Hematopoietic multipotent progenitor cell treated with erythropoietin and hydrocortisone succinate and interleukin-3 and kit ligand, for 4 days (in vitro differentiated cells): ENCODE measurements at regions not wholly inside any gene's neighbourhood (a gene's known extent, or its start where the extent isn't known, plus 50 kb on each side); places are given as distances from the start of the nearest gene placed in this dataset.
"Not testable (repeated sequence)": the region's sequence is repeated elsewhere in the genome, so short reads cannot be mapped to it uniquely, and the experiment has no call there.

Experiments
- DNase-seq: peaks from one replicate; pipeline ENCODE4 v3.0.0-alpha.2; 2015

DNA sequence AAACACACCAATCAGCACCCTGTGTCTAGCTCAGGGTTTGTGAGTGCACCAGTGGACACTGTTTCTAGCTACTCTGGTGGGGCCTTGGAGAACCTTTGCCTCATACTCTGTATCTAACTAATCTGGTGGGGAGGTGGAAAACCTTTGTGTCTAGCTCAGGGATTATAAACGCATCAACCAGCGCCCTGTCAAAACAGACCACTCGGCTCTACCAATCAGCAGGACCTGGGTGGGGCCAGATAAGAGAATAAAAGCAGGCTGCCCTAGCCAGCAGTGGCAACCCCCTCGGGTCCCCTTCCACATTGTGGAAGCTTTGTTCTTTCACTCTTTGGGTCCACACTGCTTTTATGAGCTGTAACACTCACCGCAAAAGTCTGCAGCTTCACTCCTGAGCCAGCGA, 121.8 kb downstream of the FSCB start:
- not testable (repeated sequence) for DNase-seq

DNA sequence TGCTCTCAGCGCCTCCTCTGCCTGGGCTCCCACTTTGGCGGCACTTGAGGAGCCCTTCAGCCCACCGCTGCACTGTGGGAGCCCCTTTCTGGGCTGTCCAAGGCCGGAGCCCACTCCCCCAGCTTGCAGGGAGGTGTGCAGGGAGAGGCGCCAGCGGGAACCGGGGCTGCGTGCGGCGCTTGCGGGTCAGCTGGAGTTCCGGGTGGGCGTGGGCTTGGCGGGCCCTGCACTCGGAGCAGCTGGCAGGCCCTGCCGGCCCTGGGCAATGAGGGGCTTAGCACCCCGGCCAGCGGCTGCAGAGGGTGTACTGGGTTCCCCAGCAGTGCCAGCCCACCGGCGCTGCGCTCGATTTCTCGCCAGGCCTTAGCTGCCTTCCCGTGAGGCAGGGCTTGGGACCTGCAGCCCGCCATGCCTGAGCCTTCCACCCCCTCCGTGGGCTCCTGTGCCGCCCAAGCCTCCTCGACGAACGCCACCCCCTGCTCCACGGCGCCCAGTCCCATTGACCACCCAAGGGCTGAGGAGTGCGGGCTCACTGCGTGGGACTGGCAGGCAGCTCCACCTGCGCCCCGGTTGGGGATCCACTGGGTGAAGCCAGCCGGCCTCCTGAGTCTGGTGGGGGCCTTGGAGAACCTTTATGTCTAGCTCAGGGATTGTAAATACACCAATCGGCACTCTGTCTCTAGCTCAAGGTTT, 122.3 kb downstream of the FSCB start:
- DNase-seq, result not testable (repeated sequence)

DNA sequence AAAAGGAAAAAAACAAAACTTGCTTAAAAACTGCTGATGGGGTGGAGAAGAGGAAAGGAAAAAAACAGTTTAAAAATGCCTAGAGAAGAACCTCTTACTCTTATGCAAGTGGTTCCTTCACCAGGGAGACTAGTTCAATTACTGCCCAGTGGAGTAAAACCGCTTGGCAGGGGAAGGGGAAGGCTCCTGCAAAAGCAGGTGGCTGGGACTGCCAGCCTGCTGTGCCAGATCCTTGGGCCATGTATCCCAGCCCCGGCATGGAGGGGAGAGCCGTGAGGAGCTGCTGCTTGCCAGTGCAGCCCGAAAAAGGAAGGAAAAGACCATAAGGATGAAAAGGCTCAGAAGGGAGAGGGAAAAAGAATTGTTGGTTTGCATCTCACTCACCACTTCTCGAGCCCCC, 123.0 kb downstream of the FSCB start:
- no peak for DNase-seq

DNA sequence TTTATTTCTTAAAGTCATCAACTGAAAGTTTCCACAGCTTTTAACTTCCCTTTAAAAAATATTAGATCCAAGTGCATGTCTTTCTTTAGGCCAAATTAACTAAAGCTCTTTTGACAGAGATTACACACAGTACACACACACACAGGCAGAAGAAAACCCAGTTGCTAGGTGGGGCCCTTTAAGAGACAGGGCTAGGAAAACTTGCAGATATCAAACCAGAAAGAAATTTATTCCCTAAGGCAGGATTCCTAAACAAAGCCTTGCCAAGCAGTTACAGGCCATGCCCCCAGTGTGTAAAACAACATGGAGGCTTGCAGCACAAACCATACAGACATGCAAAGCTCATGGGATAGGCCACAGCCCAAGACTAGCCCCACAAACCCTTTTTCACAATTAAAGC, 123.4 kb downstream of the FSCB start:
- no peak for DNase-seq

DNA sequence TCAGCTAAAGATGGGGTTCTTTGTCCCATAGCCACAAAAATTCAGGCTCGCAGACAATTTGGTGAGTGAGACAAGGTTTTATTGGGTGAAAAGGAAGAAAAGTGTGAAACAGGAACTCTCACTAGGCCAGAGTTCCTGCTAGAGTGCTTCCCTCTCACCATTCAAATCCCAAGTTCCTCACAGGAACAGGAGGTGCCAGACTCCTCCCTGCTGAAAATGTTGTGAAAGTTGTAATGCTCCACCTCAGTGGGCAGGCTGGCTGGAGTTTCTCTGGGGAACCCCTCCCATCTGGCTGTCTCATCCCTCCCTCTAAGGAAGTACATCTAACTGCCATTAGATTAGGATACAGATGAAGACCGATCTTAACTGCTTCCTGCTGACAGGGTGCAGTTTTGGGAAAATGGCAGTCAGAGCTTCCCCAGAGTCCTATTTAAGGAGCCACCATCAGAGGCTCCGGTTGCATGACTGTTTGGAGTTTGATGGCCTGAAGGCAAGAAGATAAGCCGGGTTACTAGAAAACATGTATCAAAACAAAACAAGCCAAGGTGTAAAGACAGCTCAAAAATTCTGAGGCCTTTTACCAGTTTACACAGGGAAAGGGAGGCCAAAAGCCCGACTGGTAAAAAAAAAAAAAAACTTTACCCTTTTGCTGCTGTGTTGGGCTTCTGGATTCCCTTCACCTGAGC, 127.6 kb downstream of the FSCB start:
- DNase-seq, result no peak

DNA sequence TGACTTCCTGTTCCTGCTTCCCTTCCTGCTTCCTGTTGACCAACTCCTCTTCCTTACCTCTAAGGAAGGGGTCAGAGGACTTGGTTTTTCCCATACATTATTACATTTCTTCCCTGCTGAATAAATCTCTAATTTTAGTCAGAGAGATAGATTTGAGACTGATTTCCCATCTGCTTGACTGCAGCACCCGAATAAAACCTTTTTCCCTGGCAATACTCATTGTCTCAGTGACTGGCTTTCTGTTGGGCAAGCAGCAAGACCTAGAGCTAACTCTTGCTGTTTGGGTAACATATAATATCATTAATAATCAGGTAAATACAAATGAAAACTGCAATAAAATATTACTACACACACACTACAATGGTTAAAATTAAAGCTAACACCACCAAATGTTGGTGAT, 132.2 kb downstream of the FSCB start:
- DNase-seq, result no peak

DNA sequence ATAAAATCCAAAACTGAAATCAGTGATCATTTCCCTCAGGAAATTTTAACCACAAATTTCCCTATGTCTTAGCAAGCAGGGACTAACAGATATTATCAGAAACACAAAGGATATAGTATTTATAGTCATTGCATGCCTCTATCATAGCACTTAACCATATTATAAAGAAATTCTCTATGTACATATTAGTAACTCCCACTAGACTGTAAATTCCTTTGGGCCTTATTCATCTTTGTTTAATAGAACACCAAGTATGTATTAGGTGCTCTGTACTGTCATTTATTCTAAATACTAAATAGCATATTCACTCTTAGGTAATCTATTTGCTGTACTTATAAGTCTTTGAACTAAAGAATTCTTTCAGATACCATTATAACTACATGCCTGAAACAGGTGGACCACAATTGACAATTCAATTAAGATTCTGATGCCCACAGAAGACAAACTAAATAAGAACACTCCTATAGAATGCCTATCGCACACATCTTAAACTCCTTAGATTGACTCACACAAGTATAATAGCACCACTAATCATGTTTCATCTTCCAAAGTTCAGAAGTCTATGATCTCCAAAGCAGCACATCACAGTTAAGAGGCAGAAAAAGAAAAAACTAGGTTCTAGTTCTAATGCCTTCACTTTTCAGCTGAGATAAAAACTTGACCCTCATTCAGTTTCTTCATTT, 134.1 kb downstream of the FSCB start:
- no peak for DNase-seq

DNA sequence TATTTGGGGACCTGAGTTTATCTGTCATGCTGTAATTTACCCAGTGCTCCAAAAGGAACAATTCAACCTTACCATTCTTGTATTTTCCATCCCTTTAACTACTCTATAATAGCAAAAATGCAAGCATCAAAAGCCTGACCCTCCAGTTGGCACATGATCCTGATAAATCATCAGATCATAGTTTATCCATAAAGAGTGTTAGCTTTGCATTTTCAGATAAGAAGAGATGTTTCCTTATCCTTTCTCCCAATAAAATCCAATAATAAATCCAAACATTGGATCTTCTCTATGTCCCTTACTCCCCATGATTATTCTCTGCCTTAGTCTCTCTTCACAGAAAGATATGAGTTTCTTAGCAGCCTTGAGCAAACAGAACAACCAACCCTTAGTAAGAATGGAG, 134.9 kb downstream of the FSCB start:
- DNase-seq, result no peak

DNA sequence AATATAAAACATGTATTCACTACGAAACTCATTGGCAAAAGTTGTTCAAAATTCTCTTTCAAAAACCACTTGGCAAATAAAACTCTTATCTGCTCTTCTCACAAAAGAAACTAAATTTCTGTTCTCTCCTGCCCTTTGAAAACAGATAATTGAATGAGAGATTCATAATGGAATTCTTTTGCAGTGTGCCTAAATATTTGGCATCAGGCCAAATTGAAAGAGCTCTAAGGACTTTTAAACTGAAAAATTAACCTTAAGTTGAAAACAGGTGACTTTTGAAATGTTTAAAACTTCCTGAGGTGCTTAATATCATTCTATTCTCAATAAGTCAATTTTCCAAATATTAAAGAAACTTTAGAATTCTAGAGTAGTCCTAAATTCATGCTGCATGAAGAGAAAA, 136.4 kb downstream of the FSCB start:
- no peak for DNase-seq

DNA sequence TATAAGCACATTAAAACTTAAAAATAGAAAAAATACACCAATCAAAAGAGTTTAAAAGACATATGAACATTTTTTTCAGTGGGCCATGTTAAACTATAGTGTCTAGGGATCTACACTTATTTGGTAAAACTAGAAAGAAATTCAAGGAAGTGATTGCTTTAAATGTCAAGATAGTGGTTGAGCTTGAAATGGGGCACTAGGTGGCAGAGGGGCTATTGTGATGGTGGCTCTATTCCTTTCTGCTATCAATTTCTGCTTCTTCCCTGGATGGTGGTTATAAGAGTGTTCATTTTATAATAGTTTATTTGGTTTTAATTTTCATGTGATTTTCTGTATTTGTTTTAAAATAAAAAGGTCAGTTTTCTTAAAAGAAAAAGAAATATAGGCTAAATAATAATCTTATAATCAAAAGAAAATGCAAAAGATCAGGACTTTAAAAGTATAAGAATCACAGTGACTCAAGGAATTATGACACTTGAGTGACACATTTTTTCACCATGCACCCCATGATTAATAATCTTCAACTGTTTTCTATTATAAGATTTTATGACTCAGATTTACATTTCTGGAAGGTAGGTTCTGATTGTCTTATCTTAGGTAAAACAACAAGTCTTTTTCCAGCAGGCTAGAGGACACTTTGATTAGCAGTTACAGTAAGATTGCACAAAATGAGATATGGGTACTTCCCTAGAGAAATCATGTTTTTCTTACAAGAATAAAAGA, 137.5 kb downstream of the FSCB start:
- DNase-seq, result no peak

DNA sequence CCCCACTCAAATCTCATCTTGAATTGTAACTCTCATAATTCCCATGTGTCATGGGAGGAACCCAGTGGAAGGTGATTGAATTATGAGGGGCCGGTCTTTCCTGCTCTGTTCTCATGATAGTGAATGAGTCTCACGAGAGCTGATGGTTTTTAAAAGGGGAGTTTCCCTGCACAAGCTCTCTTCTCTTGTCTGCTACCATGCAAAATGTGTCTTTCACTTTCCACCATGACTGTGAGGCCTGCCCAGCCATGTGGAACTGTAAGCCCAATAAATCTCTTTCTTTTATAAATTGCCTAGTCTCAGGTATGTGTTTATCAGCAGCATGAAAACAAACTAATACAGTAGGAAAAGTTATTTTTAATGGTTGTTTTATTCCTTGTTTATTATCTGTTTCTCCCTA, 146.0 kb downstream of the FSCB start:
- no peak for DNase-seq

DNA sequence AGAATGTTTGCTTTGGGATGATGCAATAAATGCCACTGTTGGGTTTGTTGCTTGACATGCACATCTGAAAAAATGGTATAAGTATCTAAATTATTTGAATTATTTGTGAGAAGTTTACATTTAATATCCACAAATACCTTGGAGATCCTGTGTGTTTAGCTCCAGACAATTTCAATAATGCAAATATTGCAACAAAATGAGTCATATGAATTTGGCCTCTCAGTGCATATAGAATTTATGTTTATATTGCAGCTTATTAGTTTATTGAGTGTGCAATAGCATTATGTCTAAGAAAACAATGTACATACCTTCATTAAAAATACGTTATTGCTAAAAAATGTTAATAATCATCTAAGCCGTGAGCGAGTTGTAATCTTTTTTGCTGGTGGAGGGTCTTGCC, 153.3 kb downstream of the FSCB start:
- DNase-seq, result no peak

DNA sequence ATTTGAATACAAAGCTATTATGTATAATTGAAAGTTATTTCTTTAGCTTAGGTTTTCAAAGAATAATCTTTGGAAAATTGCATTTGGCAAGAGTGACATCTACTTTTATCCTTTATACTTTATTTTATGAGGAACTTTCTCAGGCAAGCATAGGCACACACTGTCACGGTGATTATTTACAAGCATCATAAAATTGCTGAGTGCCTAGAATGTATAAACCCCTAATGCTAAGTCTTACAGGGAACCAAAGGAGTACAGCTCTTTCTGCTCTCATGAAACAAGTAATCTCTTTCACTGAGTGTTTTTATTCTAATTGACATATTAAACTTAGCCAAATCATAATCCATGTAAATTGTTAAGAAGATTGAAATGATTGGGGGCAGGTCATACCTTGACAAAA, 154.9 kb downstream of the FSCB start:
- DNase-seq, result no peak

DNA sequence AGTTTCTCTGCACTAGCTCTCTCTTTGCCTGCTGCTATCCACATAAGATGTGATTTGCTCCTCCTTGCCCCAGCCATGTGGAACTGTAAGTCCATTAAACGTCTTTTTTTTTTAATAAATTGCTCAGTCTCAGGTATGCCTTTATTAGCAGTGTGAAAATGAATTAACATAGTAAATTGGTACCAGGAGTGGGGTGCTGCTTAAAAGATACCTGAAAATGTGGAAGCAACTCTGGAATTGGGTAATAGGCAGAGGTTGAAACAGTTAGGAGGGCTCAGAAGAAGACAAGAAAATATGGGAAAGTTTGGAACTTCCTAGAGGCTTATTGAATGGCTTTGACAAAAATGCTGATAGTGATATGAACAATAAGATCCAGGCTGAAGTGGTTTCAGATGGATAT, 159.8 kb downstream of the FSCB start:
- DNase-seq, result no peak

DNA sequence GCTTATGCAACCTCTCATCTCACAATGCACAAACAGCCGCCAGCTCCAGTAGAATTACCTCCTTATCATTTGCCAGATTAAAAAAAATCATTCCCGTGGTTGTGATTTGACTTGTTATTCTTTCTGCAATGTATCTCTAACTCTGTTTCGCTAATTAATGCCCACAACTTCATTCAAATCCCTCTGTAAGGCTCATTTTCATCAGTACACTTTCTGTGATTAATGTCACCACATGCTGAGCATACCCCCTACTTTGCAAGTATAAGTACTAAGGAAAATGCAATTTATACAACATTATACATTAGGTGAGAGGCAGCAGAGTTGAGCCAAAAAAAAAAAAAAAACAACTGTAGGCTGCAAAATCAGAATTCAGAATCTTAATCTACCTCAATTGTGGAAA, 166.0 kb downstream of the FSCB start:
- DNase-seq, result no peak

DNA sequence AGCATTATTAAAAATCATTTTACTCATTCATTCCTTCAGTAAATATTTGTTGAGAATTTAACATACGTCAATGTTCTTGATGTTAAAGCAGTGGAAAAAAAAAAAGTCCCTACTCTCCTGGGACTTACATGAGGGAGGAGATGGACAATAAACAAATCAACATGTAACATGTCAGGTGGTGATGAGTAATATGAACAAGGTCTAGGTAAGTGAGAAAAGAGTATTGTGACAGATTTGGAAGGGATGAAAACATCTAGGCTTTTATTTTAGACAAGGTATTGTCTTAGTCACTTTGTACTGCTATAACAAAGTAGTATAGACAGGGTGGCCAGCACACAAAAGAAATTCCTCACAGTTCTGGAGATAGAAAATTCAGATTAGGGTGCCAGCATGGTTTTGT, 167.2 kb downstream of the FSCB start:
- DNase-seq, result no peak

DNA sequence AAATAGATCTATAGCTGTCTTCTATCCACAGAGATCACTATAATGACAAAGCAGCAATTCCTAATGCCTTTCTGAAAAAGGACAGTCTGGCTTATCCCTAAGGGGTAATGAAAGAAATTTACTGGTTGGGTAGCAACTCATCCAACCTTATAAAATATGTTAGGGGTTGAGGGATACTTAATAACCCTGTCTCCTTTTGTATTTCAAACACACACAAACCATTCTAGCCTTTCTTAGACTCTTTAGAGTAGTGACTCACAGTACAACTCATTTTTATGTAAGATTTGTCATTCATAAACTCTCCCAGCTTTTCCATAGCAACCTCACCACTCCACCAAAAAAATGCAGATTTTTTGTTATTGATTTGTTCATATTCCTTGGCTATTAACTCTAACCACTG, 167.9 kb downstream of the FSCB start:
- no peak for DNase-seq

DNA sequence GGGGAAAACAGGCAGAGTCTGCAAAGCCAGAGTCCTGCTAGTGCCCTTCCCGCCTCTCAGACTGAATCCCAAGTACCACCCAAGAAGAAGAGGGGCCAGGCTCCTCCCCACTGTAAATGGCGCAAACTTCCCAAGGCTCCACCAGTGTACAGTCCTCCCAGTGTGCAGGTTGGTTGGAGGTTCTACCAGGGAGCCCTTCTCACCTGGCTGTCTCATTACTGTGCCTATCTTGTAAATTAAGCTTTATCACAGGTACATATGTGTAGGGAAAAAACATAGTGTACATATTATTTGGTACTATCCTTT, 189.7 kb downstream of the FSCB start:
- no peak for DNase-seq

DNA sequence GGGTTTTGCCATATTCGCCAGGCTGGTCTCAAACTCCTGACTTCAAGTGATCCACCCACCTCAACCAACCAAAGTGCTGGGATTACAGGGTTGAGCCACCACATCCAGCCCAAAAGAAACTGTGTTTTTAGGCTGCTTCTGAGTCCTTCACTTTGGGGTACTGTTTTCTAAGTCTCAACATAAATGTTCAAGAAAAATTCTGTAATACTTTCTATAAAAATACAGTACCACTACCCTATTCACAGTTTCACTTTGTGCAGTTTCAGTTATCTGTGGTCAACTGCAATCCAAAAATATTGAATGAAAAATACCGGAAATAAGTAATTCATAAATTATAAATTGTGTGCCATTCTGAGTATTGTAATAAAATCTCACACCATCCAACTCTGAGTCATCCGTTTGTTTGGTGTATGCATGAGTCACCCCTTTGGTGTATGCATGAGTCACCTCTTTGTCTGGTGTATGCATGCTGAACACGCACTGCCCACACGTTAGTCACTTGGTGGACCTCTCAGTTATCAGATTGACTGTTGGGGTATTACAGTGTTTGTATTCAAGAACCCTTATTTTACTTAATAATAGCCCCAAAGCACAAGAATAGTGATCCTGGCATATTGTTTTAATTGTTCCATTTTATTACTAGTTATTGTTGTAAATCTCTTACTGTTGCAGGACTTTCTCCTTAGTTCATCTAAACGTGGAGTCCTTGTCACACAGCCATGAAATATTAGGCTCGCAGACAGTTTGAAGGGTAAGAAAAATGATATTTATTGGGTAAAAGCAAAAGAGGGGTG, 190.2 kb downstream of the FSCB start:
- DNase-seq, result peak; percentile 50

DNA sequence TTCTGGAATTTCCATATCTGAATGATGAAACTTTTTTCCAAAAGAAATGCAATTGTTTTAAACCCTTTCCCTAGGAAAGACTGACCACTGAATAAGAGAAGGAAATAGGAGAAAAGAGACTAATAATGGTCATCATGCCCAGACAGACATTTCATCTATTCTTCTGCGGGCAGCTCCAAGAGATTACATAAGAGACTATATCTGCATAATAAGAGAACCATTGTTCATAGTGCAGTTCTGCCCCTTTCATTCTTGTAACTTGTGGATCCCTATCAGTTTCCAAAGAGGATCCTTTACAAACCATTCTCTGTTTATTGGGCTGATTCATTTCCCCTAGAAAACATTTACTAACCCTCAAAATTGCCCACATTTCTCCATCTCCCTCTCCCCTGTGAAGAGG, 197.8 kb downstream of the FSCB start:
- DNase-seq, result no peak

DNA sequence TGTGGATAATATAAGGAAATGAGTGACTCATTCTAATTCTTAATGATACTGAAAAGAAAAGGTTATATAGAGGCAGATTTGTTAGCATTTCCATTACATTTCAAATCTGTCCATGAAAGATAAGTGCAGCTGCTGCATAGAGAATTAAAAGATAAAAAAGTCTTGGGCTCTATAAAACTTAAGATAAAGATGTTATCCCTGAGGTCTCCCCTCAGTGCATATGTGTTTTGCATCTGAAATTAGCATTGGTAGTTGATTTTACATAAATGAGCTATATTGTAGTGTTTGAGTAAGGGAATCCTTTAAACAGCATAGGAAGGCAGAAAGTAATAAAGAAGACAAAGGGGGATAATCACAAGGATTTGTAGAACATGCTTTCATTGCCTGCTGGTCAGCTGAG, 206.2 kb downstream of the FSCB start:
- no peak for DNase-seq

DNA sequence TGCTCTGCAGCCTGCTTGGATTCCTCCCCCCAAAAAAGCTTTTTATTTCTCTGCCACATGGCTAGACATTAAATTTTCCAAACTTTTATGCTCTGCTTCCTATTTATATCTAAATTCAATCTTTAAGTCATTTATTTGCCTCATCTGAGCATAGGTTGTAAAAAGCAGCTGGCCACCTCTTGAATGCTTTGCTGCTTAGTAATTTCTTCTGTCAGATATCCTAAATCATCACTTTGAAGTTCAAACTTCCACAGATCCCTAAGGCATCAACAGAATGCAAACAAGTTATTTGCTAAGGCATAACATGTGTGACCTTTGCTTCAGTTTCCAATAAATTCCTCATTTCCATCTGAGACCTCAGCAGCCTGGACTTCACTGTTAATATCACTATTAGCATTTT, 209.6 kb downstream of the FSCB start:
- no peak for DNase-seq

DNA sequence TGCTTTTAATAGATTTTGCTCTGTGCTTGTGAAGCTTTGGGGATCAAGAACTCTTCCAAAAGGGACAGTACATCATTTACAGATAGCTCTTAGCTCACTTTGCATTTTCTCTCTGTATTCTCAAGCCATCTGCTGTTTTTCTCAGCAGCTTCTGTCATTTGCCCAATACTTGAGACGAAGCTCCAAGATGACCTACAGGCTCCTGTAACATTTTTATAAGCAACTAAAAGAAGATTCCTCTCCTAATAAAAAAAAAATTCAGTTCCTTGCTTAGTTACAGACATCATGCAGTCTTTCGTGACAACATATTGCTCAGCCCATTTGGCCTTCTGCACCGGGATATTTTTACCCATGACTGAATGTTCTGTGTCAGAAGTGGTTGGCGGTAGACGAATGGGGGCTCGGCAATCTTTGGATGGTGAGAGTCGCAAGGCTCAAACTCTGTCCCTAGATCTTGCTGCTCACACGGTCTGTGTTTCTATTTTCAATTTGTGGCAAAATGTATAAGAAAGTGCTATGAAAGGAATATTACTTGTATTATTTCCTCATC, 215.6 kb downstream of the FSCB start:
- DNase-seq, result no peak
